Esophagus squamous epithelium (tissue), 5 donors: ENCODE measurements at regions not wholly inside any gene's neighbourhood (a gene's known extent, or its start where the extent isn't known, plus 50 kb on each side); places are given as distances from the start of the nearest gene placed in this dataset.

Experiments used
- DNase-seq: peaks from one replicate; lab custom pipeline; 2025; lab: John Stamatoyannopoulos, UW
- H3K27ac ChIP-seq, 4 donors: fragments of 200-600 bp; sonication (generic); one replicate each; pipeline ENCODE4 v1.5.1; 2016 to 2019; ENCODE audit warnings: mild to moderate bottlenecking in 1 of 4
- H3K27me3 ChIP-seq, 4 donors: fragments of 200-600 bp; sonication (generic); 1 replicate in 3 of 4; 2 replicates in 1 of 4; pipeline versions ENCODE4 v1.5.1 to v1.6.0; 2017 to 2021; ENCODE audit warnings: antibody characterized with exemption in 1 of 4
- H3K36me3 ChIP-seq, 3 donors: fragments of 200-600 bp; sonication (generic); one replicate each; pipeline ENCODE4 v1.5.1; 2016 to 2019
- H3K4me1 ChIP-seq, 3 donors: fragments of 200-600 bp; sonication (generic); one replicate each; pipeline ENCODE4 v1.5.1; 2017 to 2019
- H3K4me3 ChIP-seq, 4 donors: fragments of 200-600 bp; sonication (generic); 1 replicate in 3 of 4; 2 replicates in 1 of 4; pipeline ENCODE4 v1.5.1; 2016 to 2019; ENCODE audit warnings: mild to moderate bottlenecking in 2 of 4, moderate library complexity in 1 of 4
- H3K9me3 ChIP-seq, 3 donors: fragments of 200-600 bp; sonication (generic); one replicate each; pipeline ENCODE4 v1.5.1; 2016 to 2019
- CTCF ChIP-seq, 6 experiments: fragments of 450-650 bp in 4 of 6; fragments of 200-600 bp in 2 of 6; sonication (generic) in 2 of 6; IDR thresholded peaks; one replicate each; pipeline ENCODE4 v1.5.1; 2016 to 2019; ENCODE audit warnings: antibody characterized with exemption in 6 of 6, mild to moderate bottlenecking in 4 of 6, moderate library complexity in 4 of 6
- POLR2A ChIP-seq, 4 donors: fragments of 450-650 bp; IDR thresholded peaks; one replicate each; pipeline ENCODE4 v1.6.1; 2017; ENCODE audit warnings: antibody characterized with exemption in 4 of 4, mild to moderate bottlenecking in 4 of 4, moderate library complexity in 3 of 4
- WGBS, 2 donors: methylation state at CpG; one replicate each; pipeline ENCODE4 v1.1.5; 2018; 5-methylcytosine and 5-hydroxymethylcytosine counted together
- intact Hi-C: fragments of 100-400 bp; cut with DNase I; formaldehyde crosslinking; loops from one replicate; pipeline ENCODE4 v1.15.0; 2022
- donor health status: DM: yes; HTN: yes; CAD: no.

- TF ChIP-seq CTCF (IDR thresholded peaks at IDR 0.05) (no peak), POLR2A (IDR thresholded peaks at IDR 0.05) (no peak)
- DNase-seq: no peak
- Histone ChIP-seq H3K4me1 (no peaks in the 10 kb centered on the region), H3K36me3 (no peaks in the 10 kb centered on the region), H3K27ac (no peak overlapping the region), H3K4me3 (no peak overlapping the region), H3K27me3 (peaks cover 0 to 17% (median 0%) of the 10 kb centered on the region in 4 donors), H3K9me3 (no peaks in the 10 kb centered on the region)
- WGBS, 2 donors: 23 to 33% methylated on average over 1 of the region's 1 CpG
- intact Hi-C loops: no loop called here
Measured at GRCh38 chr14:62185078-62185477, 422.9 kb downstream of the SNAPC1 start.

GRCh38 chr14:62187265-62187664 lies 425.0 kb downstream of the SNAPC1 start:
- no peak overlapping the region for H3K27ac ChIP-seq
- TF ChIP-seq CTCF (IDR thresholded peaks at IDR 0.05) (no peak), POLR2A (IDR thresholded peaks at IDR 0.05) (no peak)
- no peak for DNase-seq
- WGBS, 2 donors: 77 to 81% methylated on average over 2 of the region's 2 CpGs
- no peaks in the 10 kb centered on the region for H3K9me3 ChIP-seq
- no peaks in the 10 kb centered on the region for H3K36me3 ChIP-seq
- intact Hi-C loops: no loop called here
- H3K27me3 ChIP-seq: peaks cover 0 to 25% (median 0%) of the 10 kb centered on the region in 4 donors
- no peak overlapping the region for H3K4me3 ChIP-seq
- no peaks in the 10 kb centered on the region for H3K4me1 ChIP-seq

GRCh38 chr14:62189698-62190097 lies 427.5 kb downstream of the SNAPC1 start:
- WGBS, 2 donors: 0% methylated on average over 1 of the region's 1 CpG
- no peak overlapping the region for H3K4me3 ChIP-seq
- no peak for TF ChIP-seq CTCF (IDR thresholded peaks at IDR 0.05)
- TF ChIP-seq POLR2A (IDR thresholded peaks at IDR 0.05): no peak
- H3K36me3 ChIP-seq: no peaks in the 10 kb centered on the region
- no peak for DNase-seq
- intact Hi-C loops: no loop called here
- peaks cover 0 to 25% (median 0%) of the 10 kb centered on the region in 4 donors for H3K27me3 ChIP-seq
- H3K4me1 ChIP-seq: no peaks in the 10 kb centered on the region
- H3K27ac ChIP-seq: no peak overlapping the region
- no peaks in the 10 kb centered on the region for H3K9me3 ChIP-seq

- intact Hi-C loops: no loop called here
- WGBS, 2 donors: 43 to 47% methylated on average over 3 of the region's 3 CpGs
Measured at GRCh38 chr14:62206456-62206855, 444.2 kb downstream of the SNAPC1 start.

More at GRCh38 chr14:62206456-62206855, 444.2 kb downstream of the SNAPC1 start:
- no peak overlapping the region for H3K4me3 ChIP-seq
- H3K9me3 ChIP-seq: peaks cover 0 to 7% (median 0%) of the 10 kb centered on the region in 3 donors
- TF ChIP-seq POLR2A (IDR thresholded peaks at IDR 0.05): no peak
- no peak for TF ChIP-seq CTCF (IDR thresholded peaks at IDR 0.05)
- H3K27ac ChIP-seq: no peak overlapping the region
- H3K27me3 ChIP-seq: no peaks in the 10 kb centered on the region
- H3K4me1 ChIP-seq: no peaks in the 10 kb centered on the region
- DNase-seq: no peak
- H3K36me3 ChIP-seq: no peaks in the 10 kb centered on the region
